PC-3 (cell line): ENCODE measurements at regions not wholly inside any gene's neighbourhood (a gene's known extent, or its start where the extent isn't known, plus 50 kb on each side); places are given as distances from the start of the nearest gene placed in this dataset.

Experiments
- ATAC-seq: fragments of 200-7000 bp; cut with Tn5 transposase; 2 replicates; pipeline ENCODE4 v1.9.1; 2020; ENCODE audit warnings: mild to moderate bottlenecking, moderate library complexity
- BruUV-seq: library from RNA; stranded (reverse); fragments of 400-500 nt; replicated peaks from 2 replicates; lab custom pipeline; 2021; lab: Mats Ljungman, UMichigan
- CTCF ChIA-PET: fragments of 300-600 bp; sonication (Branson Sonifier 250); formaldehyde crosslinking; loops from one replicate; lab custom pipeline; 2022; ENCODE audit warnings: antibody characterized with exemption; lab: Charles Lee
- POLR2A ChIA-PET: fragments of 300-600 bp; sonication (Branson Sonifier 250); formaldehyde crosslinking; loops from one replicate; lab custom pipeline; 2022; ENCODE audit warnings: antibody characterized with exemption; ENCODE audit not compliant: unreplicated experiment; lab: Charles Lee
- DNase-seq: peaks from one replicate; pipeline ENCODE4 v3.0.0-alpha.2; 2015
- H2AFZ ChIP-seq: fragments of 300-600 bp; sonication (generic); 2 replicates; pipeline ENCODE4 v1.6.0; 2016; ENCODE audit warnings: antibody characterized with exemption, low read length
- H3F3A ChIP-seq: fragments of 300-600 bp; sonication (generic); one replicate; pipeline ENCODE4 v1.6.0; 2017; ENCODE audit warnings: antibody characterized with exemption, low read length, control low read depth, mild to moderate bottlenecking; ENCODE audit not compliant: unreplicated experiment
- H3K27ac ChIP-seq: fragments of 300-600 bp; sonication (generic); 2 replicates; pipeline ENCODE4 v1.5.1; 2016; ENCODE audit warnings: mild to moderate bottlenecking, low read length
- H3K27me3 ChIP-seq: fragments of 300-600 bp; sonication (generic); 2 replicates; pipeline ENCODE4 v1.6.1; 2016; ENCODE audit warnings: low read length, mixed read lengths
- H3K36me3 ChIP-seq: fragments of 300-600 bp; sonication (generic); 2 replicates; pipeline ENCODE4 v1.6.1; 2016; ENCODE audit warnings: low read depth, mixed run types, low read length, mixed read lengths
- H3K4me1 ChIP-seq: fragments of 300-600 bp; sonication (generic); 2 replicates; pipeline ENCODE4 v1.5.1; 2016; ENCODE audit warnings: low read length; ENCODE audit not compliant: insufficient read depth
- H3K4me2 ChIP-seq: fragments of 300-600 bp; sonication (generic); 2 replicates; pipeline ENCODE4 v1.6.0; 2016; ENCODE audit warnings: low read length
- H3K4me3 ChIP-seq: fragments of 300-600 bp; sonication (generic); 2 replicates; pipeline ENCODE4 v1.5.1; 2016; ENCODE audit warnings: mild to moderate bottlenecking, low read length, mixed read lengths
- H3K79me2 ChIP-seq: fragments of 300-600 bp; sonication (generic); 2 replicates; pipeline ENCODE4 v1.6.1; 2017; ENCODE audit warnings: low read length, mixed read lengths
- H3K9ac ChIP-seq: fragments of 300-600 bp; sonication (generic); 2 replicates; pipeline ENCODE4 v1.6.0; 2016; ENCODE audit warnings: mild to moderate bottlenecking, low read length
- H3K9me2 ChIP-seq: fragments of 300-600 bp; sonication (generic); replicated peaks from 2 replicates; pipeline ENCODE4 v1.6.1; 2016; ENCODE audit warnings: mixed run types, low read length, mixed read lengths
- H3K9me3 ChIP-seq: fragments of 300-600 bp; sonication (generic); 2 replicates; pipeline ENCODE4 v1.6.1; 2016; ENCODE audit warnings: low read length, mixed read lengths
- H4K20me1 ChIP-seq: fragments of 300-600 bp; sonication (generic); 2 replicates; pipeline ENCODE4 v1.6.1; 2016; ENCODE audit warnings: low read length, mixed read lengths
- EZH2 ChIP-seq: fragments of 300-600 bp; sonication (generic); IDR thresholded peaks from one replicate; pipeline ENCODE4 v1.6.1; 2017; ENCODE audit warnings: antibody characterized with exemption, mild to moderate bottlenecking, low read length; ENCODE audit not compliant: unreplicated experiment
- EZH2phosphoT487 ChIP-seq: fragments of 300-600 bp; sonication (generic); IDR thresholded peaks from 2 replicates; pipeline ENCODE4 v1.6.1; 2018; ENCODE audit warnings: mild to moderate bottlenecking, antibody characterized with exemption, low read length, borderline replicate concordance
- intact Hi-C: fragments of 100-400 bp; cut with micrococcal nuclease; formaldehyde crosslinking; loops from 2 replicates; pipeline ENCODE4 v1.9.0; 2023
- TF ChIP-seq, protein P1 (sequence below): fragments of 300-600 bp; sonication (generic); conservative IDR thresholded peaks from 2 replicates; pipeline ENCODE4 v1.5.1; 2017; ENCODE audit warnings: antibody characterized with exemption, low read depth, mild to moderate bottlenecking, low read length

DNA sequence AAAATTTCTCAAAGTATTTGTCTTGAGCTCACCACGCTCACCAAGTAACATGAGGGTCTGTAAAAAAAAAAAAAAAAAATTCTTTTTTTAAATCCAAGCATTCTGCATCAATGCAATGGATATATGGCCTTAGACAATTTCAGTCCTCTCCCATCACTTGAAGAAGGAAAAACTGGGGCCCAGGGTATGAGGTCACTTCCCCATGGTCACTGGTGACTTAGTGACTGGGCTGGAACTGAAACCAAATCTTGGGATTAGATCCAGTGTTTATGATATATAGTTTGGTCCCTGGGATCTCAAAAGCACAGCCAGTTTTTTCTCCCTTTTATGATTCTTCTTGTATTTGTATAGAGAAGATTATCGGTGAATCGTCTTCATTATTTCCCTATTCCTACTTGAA is 477.9 kb upstream of the TNP1 start:
- Histone ChIP-seq H3K9ac (no peak overlapping the region), H3K9me2 (no peaks in the 10 kb centered on the region), H4K20me1 (no peaks in the 10 kb centered on the region), H3K36me3 (no peaks in the 10 kb centered on the region), H3K4me2 (no peak overlapping the region), H3K27me3 (no peaks in the 10 kb centered on the region), H3K79me2 (no peaks in the 10 kb centered on the region), H3K4me1 (peaks cover 34% of the 10 kb centered on the region), H3K27ac (no peak overlapping the region), H3F3A (no peaks in the 10 kb centered on the region), H3K4me3 (no peak overlapping the region), H3K9me3 (no peaks in the 10 kb centered on the region), H2AFZ (no peak overlapping the region)
- ATAC-seq (no peak), DNase-seq (no peak)
- no TSS peak for BruUV-seq
- ChIA-PET CTCF (no interaction called here), POLR2A (interaction anchor here (0.7 kb wide), 1 partner anchor 415 kb away, joined by 3 read pairs; no protein-coding TSS in a partner anchor)
- TF ChIP-seq, protein P1, sequence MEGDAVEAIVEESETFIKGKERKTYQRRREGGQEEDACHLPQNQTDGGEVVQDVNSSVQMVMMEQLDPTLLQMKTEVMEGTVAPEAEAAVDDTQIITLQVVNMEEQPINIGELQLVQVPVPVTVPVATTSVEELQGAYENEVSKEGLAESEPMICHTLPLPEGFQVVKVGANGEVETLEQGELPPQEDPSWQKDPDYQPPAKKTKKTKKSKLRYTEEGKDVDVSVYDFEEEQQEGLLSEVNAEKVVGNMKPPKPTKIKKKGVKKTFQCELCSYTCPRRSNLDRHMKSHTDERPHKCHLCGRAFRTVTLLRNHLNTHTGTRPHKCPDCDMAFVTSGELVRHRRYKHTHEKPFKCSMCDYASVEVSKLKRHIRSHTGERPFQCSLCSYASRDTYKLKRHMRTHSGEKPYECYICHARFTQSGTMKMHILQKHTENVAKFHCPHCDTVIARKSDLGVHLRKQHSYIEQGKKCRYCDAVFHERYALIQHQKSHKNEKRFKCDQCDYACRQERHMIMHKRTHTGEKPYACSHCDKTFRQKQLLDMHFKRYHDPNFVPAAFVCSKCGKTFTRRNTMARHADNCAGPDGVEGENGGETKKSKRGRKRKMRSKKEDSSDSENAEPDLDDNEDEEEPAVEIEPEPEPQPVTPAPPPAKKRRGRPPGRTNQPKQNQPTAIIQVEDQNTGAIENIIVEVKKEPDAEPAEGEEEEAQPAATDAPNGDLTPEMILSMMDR, result no peak
- no peak for TF ChIP-seq EZH2phosphoT487
- no peak for TF ChIP-seq EZH2
- intact Hi-C loops, result no loop called here

DNA sequence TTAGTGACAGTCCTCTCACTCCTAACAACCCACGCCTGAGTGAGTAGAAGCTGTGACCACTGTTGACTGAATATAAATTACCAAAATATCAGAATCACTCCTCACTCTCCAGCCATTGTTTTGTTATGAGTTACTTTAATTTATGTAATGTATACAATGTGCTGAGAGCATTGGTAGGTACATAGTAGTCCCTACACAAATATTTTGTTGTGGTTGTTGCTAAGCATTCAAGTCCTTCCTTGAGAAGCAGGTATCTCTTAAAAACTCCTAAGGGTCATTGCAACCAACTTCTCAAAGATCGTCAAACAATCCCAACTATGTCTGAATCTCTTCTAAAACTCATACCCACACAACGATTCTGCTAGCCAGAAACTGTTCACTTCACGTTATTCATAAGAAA is 476.8 kb upstream of the TNP1 start:
- DNase-seq, result no peak
- intact Hi-C loops, result no loop called here
- H3K27me3 ChIP-seq, result no peaks in the 10 kb centered on the region
- H2AFZ ChIP-seq, result no peak overlapping the region
- no peaks in the 10 kb centered on the region for H3F3A ChIP-seq
- H3K9me2 ChIP-seq, result no peaks in the 10 kb centered on the region
- no peaks in the 10 kb centered on the region for H3K9me3 ChIP-seq
- no peaks in the 10 kb centered on the region for H3K79me2 ChIP-seq
- ATAC-seq, result no peak
- no peak overlapping the region for H3K9ac ChIP-seq
- no peaks in the 10 kb centered on the region for H3K36me3 ChIP-seq
- no peak overlapping the region for H3K27ac ChIP-seq
- POLR2A ChIA-PET, result no interaction called here
- H4K20me1 ChIP-seq, result no peaks in the 10 kb centered on the region
- peaks cover 44% of the 10 kb centered on the region for H3K4me1 ChIP-seq
- no peak overlapping the region for H3K4me2 ChIP-seq
- CTCF ChIA-PET, result no interaction called here
- BruUV-seq, result no TSS peak
- TF ChIP-seq, protein P1, result no peak
- no peak for TF ChIP-seq EZH2
- no peak for TF ChIP-seq EZH2phosphoT487
- H3K4me3 ChIP-seq, result no peak overlapping the region

DNA sequence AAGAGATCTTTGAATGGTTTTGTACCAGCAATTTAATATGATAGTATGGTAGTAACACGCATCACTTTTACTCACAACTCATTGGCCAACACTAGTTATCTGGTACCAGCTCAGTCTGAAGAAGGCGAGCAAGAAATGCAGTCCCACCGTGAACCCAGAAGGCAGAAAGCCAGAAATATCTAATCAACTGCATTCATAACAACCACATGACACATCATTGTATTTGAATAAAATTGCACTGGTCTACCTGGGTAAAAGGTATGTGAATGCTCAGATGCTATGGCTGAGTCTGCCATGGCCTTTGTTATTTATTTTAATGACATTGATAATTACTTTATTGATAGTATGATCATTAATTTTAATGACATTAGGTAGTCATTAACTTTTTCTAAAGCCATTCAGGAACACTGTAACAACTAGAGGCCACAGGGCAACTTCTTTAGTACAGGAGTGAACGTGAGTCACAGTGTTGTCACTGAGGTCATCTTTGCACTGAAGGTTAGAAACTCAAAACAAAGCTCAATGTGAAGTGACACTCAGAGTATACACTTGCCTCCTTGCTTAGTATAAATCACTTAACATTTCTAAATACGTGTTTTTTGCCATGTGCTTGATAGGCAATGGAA is 475.6 kb upstream of the TNP1 start:
- H3K36me3 ChIP-seq, result no peaks in the 10 kb centered on the region
- BruUV-seq, result no TSS peak
- DNase-seq (peak; percentile 72), ATAC-seq (peak; percentile 64)
- no peak overlapping the region for H3K4me3 ChIP-seq
- H3F3A ChIP-seq, result no peaks in the 10 kb centered on the region
- H2AFZ ChIP-seq, result no peak overlapping the region
- H3K9me2 ChIP-seq, result no peaks in the 10 kb centered on the region
- H3K9ac ChIP-seq, result no peak overlapping the region
- intact Hi-C loops, result no loop called here
- H4K20me1 ChIP-seq, result no peaks in the 10 kb centered on the region
- CTCF ChIA-PET, result no interaction called here
- H3K27me3 ChIP-seq, result no peaks in the 10 kb centered on the region
- no peaks in the 10 kb centered on the region for H3K9me3 ChIP-seq
- 0 out of 2 replicates have a peak overlapping the region, but pooled peaks have one; percentile 6 for H3K27ac ChIP-seq
- POLR2A ChIA-PET, result no interaction called here
- TF ChIP-seq EZH2 (no peak), EZH2phosphoT487 (no peak)
- TF ChIP-seq, protein P1, result no peak
- peak overlapping the region; percentile 21 for H3K4me2 ChIP-seq
- H3K79me2 ChIP-seq, result no peaks in the 10 kb centered on the region
- peaks cover 56% of the 10 kb centered on the region for H3K4me1 ChIP-seq
